ENCODE measurements at regions not wholly inside any gene's neighbourhood (a gene's known extent, or its start where the extent isn't known, plus 50 kb on each side); places are given as distances from the start of the nearest gene placed in this dataset.

DNA sequence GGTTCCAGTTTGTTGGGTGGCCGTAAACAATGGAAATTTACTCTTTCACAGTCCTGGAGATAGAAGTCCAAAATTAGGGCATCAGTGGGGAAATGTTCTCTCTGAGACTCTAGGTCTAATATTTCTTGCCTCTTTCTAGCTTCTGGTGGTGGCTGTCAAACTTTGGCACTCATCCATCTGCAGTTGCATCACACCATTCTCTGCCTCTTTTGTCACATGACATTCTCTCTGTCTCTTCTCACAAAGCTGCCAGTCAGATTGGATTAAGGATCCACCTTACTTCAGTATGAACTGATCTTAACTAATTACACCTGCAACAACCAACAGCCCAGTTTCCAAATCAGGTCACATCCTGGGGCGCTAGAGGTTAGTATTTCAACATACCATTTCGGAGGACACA lies 222.9 kb upstream of the FTMT start:
- TF ChIP-seq, protein P1, sequence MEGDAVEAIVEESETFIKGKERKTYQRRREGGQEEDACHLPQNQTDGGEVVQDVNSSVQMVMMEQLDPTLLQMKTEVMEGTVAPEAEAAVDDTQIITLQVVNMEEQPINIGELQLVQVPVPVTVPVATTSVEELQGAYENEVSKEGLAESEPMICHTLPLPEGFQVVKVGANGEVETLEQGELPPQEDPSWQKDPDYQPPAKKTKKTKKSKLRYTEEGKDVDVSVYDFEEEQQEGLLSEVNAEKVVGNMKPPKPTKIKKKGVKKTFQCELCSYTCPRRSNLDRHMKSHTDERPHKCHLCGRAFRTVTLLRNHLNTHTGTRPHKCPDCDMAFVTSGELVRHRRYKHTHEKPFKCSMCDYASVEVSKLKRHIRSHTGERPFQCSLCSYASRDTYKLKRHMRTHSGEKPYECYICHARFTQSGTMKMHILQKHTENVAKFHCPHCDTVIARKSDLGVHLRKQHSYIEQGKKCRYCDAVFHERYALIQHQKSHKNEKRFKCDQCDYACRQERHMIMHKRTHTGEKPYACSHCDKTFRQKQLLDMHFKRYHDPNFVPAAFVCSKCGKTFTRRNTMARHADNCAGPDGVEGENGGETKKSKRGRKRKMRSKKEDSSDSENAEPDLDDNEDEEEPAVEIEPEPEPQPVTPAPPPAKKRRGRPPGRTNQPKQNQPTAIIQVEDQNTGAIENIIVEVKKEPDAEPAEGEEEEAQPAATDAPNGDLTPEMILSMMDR (IDR thresholded peaks at IDR 0.05), result no peak
- no peak for TF ChIP-seq POLR2A (IDR thresholded peaks at IDR 0.05)
- no peak for DNase-seq

DNA sequence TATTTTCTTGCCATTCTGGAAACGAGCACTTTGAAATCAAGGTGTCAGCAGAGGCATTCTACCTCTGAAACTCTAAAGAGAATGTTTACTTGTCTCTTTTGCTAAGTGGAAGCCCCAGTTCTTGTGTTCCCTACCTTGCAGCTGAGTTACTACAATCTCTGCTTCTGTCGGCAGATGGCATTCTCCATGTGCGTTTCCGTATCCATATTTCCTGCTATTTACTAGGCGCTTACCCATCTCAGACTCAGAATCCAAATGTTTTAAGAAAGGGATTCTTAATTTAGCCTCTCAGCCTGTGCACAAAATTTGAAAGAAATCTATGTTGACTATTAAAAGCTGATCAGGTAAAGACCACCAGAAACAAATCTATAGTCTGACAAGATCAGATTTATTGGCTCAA lies 221.3 kb upstream of the FTMT start:
- H3K27me3 ChIP-seq, result no peaks in the 10 kb centered on the region
- TF ChIP-seq POLR2A (IDR thresholded peaks at IDR 0.05), result no peak
- TF ChIP-seq, protein P1 (IDR thresholded peaks at IDR 0.05), result peak in 3 of 6 experiments; percentile 33 to 54 (median 39)
- no peaks in the 10 kb centered on the region for H3K9me3 ChIP-seq
- H3K4me1 ChIP-seq, result no peaks in the 10 kb centered on the region
- DNase-seq, result no peak
- H3K36me3 ChIP-seq, result no peaks in the 10 kb centered on the region
- H3K4me3 ChIP-seq, result no peak overlapping the region
- H3K27ac ChIP-seq, result no peak overlapping the region

More for the DNA sequence above, 222.9 kb upstream of the FTMT start:
- Histone ChIP-seq H3K27ac (no peak overlapping the region), H3K27me3 (no peaks in the 10 kb centered on the region), H3K36me3 (no peaks in the 10 kb centered on the region), H3K4me1 (no peaks in the 10 kb centered on the region), H3K4me3 (no peak overlapping the region), H3K9me3 (no peaks in the 10 kb centered on the region)

DNA sequence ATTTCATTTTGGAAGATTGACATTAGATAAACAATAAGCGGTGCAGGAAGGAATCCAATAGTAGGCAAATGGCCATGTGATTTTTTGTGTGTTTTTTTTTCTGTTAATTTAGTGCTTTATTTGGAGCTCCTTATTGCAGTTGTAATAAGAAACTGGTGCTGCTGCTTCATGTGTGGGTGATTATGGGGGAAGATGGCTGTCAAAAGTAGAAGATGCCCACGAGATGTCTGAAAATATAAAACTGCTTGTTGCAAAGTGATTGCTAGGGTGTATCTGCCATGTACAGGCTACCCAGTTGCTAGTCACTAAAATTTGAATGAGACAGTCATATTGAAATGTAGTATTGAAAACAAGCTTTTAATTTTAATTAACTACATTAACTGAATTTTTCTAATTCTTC lies 216.7 kb upstream of the FTMT start:
- Histone ChIP-seq H3K4me1 (no peaks in the 10 kb centered on the region), H3K4me3 (no peak overlapping the region), H3K27ac (no peak overlapping the region), H3K27me3 (no peaks in the 10 kb centered on the region), H3K36me3 (no peaks in the 10 kb centered on the region), H3K9me3 (no peaks in the 10 kb centered on the region)
- no peak for DNase-seq
- TF ChIP-seq, protein P1 (IDR thresholded peaks at IDR 0.05), result no peak
- TF ChIP-seq POLR2A (IDR thresholded peaks at IDR 0.05), result no peak

DNA sequence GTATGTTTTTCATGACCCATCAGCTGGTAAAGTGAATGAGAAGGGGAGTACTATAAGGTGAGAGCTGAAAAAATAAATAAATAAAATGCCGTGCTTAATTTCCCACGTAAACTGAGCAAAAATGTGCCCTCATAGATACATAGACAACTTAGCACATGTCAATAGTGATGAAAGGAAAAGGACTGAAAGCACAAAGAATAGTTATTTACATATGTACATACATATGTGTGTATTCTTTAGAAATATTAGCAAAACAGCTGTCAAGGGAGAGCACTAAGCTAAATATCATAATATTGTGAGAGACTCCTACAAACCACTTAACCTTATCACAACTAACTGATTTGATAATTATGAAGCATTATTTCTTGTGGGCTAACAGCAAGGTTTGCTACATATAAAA lies 213.6 kb upstream of the FTMT start:
- TF ChIP-seq, protein P1 (IDR thresholded peaks at IDR 0.05), result no peak
- TF ChIP-seq POLR2A (IDR thresholded peaks at IDR 0.05), result no peak
- H3K4me1 ChIP-seq, result no peaks in the 10 kb centered on the region
- no peak overlapping the region for H3K4me3 ChIP-seq
- no peak for DNase-seq
- no peaks in the 10 kb centered on the region for H3K27me3 ChIP-seq
- H3K36me3 ChIP-seq, result no peaks in the 10 kb centered on the region
- no peak overlapping the region for H3K27ac ChIP-seq
- no peaks in the 10 kb centered on the region for H3K9me3 ChIP-seq

DNA sequence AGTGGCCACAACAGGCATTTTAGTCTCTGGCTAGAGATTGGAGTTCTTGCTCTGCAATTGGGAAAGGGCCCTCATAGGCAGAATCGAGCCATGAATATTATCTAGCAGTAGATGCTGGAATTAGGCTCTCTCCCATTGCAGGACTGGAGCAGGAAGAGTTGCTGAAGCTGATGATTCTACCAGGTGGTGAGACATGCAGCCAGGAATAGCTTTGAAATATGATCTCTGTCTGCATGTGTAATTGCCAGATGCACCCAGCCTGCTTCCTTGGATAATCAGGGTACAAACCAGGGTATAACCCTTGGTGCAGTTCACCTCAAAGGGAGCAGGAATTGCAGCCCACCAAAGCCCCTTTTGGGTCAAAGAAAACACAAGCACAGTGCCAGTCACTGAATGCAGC lies 211.4 kb upstream of the FTMT start:
- no peaks in the 10 kb centered on the region for H3K36me3 ChIP-seq
- no peaks in the 10 kb centered on the region for H3K9me3 ChIP-seq
- no peaks in the 10 kb centered on the region for H3K27me3 ChIP-seq
- no peak for DNase-seq
- no peaks in the 10 kb centered on the region for H3K4me1 ChIP-seq
- no peak overlapping the region for H3K4me3 ChIP-seq
- no peak overlapping the region for H3K27ac ChIP-seq
- TF ChIP-seq, protein P1 (IDR thresholded peaks at IDR 0.05), result no peak
- no peak for TF ChIP-seq POLR2A (IDR thresholded peaks at IDR 0.05)

DNA sequence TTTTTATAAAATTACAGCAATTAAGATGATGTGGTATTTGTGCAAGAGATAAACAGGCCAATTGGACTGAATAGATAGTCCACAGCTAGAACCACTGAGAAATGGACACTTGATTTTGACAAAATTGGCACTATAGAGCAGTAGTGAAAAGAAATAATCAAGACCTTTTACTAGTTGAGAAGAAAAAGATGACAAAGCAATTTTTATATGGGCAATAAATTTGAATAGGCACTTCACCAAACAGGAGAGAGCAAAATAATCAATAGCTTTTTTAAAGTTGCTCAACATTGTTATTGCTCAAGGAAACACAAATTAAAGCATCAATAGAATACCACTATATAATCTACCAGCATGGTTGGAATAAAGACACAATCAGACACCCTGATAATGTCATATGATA lies 193.5 kb upstream of the FTMT start:
- Histone ChIP-seq H3K9me3 (no peaks in the 10 kb centered on the region), H3K4me3 (no peak overlapping the region), H3K36me3 (no peaks in the 10 kb centered on the region), H3K4me1 (no peaks in the 10 kb centered on the region), H3K27ac (no peak overlapping the region), H3K27me3 (no peaks in the 10 kb centered on the region)
- no peak for TF ChIP-seq POLR2A (IDR thresholded peaks at IDR 0.05)
- TF ChIP-seq, protein P1 (IDR thresholded peaks at IDR 0.05), result no peak
- no peak for DNase-seq

Measured in Peyer's patch (tissue), 4 donors.